ENCODE measurements at regions not wholly inside any gene's neighbourhood (a gene's known extent, or its start where the extent isn't known, plus 50 kb on each side); places are given as distances from the start of the nearest gene placed in this dataset.

GRCh38 chr1:58893257-58893869 is 109.5 kb upstream of the JUN start:
- no peak overlapping the region for H3K4me3 Mint-ChIP-seq (ENCODE audit: unreplicated experiment)
- H3K36me3 Mint-ChIP-seq (ENCODE audit: low read depth) = no peaks in the 10 kb centered on the region
- no peak for DNase-seq (ENCODE audit: low spot score)
- peaks cover 34% of the 10 kb centered on the region for H3K4me1 Mint-ChIP-seq (ENCODE audit: low read depth)
- no peak overlapping the region for H3K27ac Mint-ChIP-seq (ENCODE audit: unreplicated experiment)
- H3K27me3 Mint-ChIP-seq (ENCODE audit: low read depth) = peaks cover 4% of the 10 kb centered on the region
- no peak for TF ChIP-seq CTCF (IDR thresholded peaks at IDR 0.05)
- no peaks in the 10 kb centered on the region for H3K9me3 Mint-ChIP-seq (ENCODE audit: low read depth)

- Mint-ChIP-seq H3K9me3 (ENCODE audit: low read depth) (no peaks in the 10 kb centered on the region), H3K4me3 (ENCODE audit: unreplicated experiment) (no peak overlapping the region), H3K27me3 (ENCODE audit: low read depth) (peaks cover 4% of the 10 kb centered on the region), H3K36me3 (ENCODE audit: low read depth) (no peaks in the 10 kb centered on the region), H3K27ac (ENCODE audit: unreplicated experiment) (no peak overlapping the region), H3K4me1 (ENCODE audit: low read depth) (peaks cover 34% of the 10 kb centered on the region)
- no peak for DNase-seq (ENCODE audit: low spot score)
- TF ChIP-seq CTCF (IDR thresholded peaks at IDR 0.05) = no peak
Observed at GRCh38 chr1:58895082-58895481, 111.2 kb upstream of the JUN start.

GRCh38 chr1:58895559-58896145 is 111.8 kb upstream of the JUN start:
- Mint-ChIP-seq H3K36me3 (ENCODE audit: low read depth) (no peaks in the 10 kb centered on the region), H3K27ac (ENCODE audit: unreplicated experiment) (peak overlapping the region; percentile 54), H3K27me3 (ENCODE audit: low read depth) (peaks cover 4% of the 10 kb centered on the region), H3K9me3 (ENCODE audit: low read depth) (no peaks in the 10 kb centered on the region), H3K4me1 (ENCODE audit: low read depth) (peaks cover 39% of the 10 kb centered on the region), H3K4me3 (ENCODE audit: unreplicated experiment) (no peak overlapping the region)
- TF ChIP-seq CTCF (IDR thresholded peaks at IDR 0.05) = no peak
- no peak for DNase-seq (ENCODE audit: low spot score)

GRCh38 chr1:58896246-58897183 is 112.7 kb upstream of the JUN start:
- Mint-ChIP-seq H3K27me3 (ENCODE audit: low read depth) (peaks cover 4% of the 10 kb centered on the region), H3K27ac (ENCODE audit: unreplicated experiment) (no peak overlapping the region), H3K4me1 (ENCODE audit: low read depth) (peaks cover 47% of the 10 kb centered on the region), H3K9me3 (ENCODE audit: low read depth) (no peaks in the 10 kb centered on the region), H3K36me3 (ENCODE audit: low read depth) (no peaks in the 10 kb centered on the region), H3K4me3 (ENCODE audit: unreplicated experiment) (no peak overlapping the region)
- no peak for TF ChIP-seq CTCF (IDR thresholded peaks at IDR 0.05)
- no peak for DNase-seq (ENCODE audit: low spot score)
